B cell (primary cell): ENCODE measurements at regions not wholly inside any gene's neighbourhood (a gene's known extent, or its start where the extent isn't known, plus 50 kb on each side); places are given as distances from the start of the nearest gene placed in this dataset.
"Not testable (repeated sequence)": the region's sequence is repeated elsewhere in the genome, so short reads cannot be mapped to it uniquely, and the experiment has no call there.

Source experiments
- EZH2 ChIP-seq: IDR thresholded peaks from 2 replicates; pipeline ENCODE4 v1.6.1; 2012; ENCODE audit warnings: borderline replicate concordance, low read depth, mild to moderate bottlenecking, moderate library complexity, low read length; ENCODE audit not compliant: insufficient read depth, poor library complexity, severe bottlenecking
- TF ChIP-seq, protein P1 (sequence below): fragments of 200-600 bp; IDR thresholded peaks from one replicate; pipeline ENCODE4 v1.8.0; 2022; ENCODE audit warnings: antibody characterized with exemption, mild to moderate bottlenecking

DNA sequence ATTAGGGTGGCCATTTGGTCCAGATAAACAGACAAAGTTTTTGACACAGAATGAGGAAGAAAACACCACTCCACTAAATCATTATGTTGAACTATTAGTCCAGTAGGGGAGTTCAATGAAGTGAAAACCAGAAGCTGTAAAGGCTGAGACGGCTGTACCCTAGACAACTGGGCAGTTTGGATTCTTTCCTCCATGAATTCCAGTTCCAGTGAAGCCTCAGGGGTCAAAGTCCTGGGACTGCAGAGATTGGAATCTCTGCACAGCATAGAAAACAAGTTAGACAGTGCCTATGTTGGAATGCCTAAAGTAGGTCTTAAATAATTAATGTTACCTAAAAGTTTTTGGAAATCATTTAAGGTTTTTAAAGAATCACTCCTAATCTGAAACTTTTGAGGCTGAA lies 86.5 kb upstream of the PGR start:
- TF ChIP-seq, protein P1, sequence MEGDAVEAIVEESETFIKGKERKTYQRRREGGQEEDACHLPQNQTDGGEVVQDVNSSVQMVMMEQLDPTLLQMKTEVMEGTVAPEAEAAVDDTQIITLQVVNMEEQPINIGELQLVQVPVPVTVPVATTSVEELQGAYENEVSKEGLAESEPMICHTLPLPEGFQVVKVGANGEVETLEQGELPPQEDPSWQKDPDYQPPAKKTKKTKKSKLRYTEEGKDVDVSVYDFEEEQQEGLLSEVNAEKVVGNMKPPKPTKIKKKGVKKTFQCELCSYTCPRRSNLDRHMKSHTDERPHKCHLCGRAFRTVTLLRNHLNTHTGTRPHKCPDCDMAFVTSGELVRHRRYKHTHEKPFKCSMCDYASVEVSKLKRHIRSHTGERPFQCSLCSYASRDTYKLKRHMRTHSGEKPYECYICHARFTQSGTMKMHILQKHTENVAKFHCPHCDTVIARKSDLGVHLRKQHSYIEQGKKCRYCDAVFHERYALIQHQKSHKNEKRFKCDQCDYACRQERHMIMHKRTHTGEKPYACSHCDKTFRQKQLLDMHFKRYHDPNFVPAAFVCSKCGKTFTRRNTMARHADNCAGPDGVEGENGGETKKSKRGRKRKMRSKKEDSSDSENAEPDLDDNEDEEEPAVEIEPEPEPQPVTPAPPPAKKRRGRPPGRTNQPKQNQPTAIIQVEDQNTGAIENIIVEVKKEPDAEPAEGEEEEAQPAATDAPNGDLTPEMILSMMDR: not testable (repeated sequence)
- not testable (repeated sequence) for TF ChIP-seq EZH2
